ENCODE measurements at regions not wholly inside any gene's neighbourhood (a gene's known extent, or its start where the extent isn't known, plus 50 kb on each side); places are given as distances from the start of the nearest gene placed in this dataset.

DNA sequence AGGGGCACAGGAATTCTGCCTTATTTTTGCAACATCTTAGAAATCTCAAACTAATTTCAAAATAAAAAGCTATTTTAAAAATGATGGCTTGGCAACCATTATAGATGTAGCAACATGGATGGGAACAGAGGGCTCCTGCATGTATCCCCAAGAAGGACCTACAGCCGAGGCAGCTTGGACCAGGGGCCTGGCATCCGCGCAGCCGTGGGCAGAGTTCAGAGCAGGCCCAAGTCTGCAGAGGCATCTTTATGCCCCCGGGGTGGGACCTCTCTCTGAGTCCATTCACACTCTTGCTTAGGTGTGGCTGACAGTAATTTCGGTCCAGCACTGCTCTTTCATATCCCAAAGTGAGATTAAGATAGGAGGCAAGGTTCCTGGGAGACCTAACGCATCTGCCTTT is 425.8 kb upstream of the MYT1L start:
- no peaks in the 10 kb centered on the region for H3K27me3 ChIP-seq (replicated peaks; ENCODE audit: insufficient read depth, low read length)
- H4K20me1 ChIP-seq (ENCODE audit: insufficient read depth, low read length): no peaks in the 10 kb centered on the region
- H3K9me3 ChIP-seq (replicated peaks; ENCODE audit: insufficient read depth, low read length): no peaks in the 10 kb centered on the region
- no peaks in the 10 kb centered on the region for H3K9me2 ChIP-seq (replicated peaks; ENCODE audit: insufficient read depth, low read length)
- no peak overlapping the region for H3K27ac ChIP-seq (ENCODE audit: low read length)
- DNase-seq: no peak
- H3K4me1 ChIP-seq (ENCODE audit: low read length): no peaks in the 10 kb centered on the region
- H3K36me3 ChIP-seq (replicated peaks; ENCODE audit: insufficient read depth, low read length): no peaks in the 10 kb centered on the region
- H3K4me2 ChIP-seq (ENCODE audit: low read depth, low read length): no peak overlapping the region
- no peaks in the 10 kb centered on the region for H3F3A ChIP-seq (ENCODE audit: insufficient read depth, low read length)
- no peak overlapping the region for H3K9ac ChIP-seq (ENCODE audit: low read length)
- H3K79me2 ChIP-seq (ENCODE audit: low read length): no peaks in the 10 kb centered on the region
- no peak for TF ChIP-seq EZH2 (optimal IDR thresholded peaks at IDR 0.05; ENCODE audit: low read depth, low read length)
- TF ChIP-seq EZH2phosphoT487 (IDR thresholded peaks at IDR 0.05; ENCODE audit: low read length): no peak
- TF ChIP-seq, protein P1, sequence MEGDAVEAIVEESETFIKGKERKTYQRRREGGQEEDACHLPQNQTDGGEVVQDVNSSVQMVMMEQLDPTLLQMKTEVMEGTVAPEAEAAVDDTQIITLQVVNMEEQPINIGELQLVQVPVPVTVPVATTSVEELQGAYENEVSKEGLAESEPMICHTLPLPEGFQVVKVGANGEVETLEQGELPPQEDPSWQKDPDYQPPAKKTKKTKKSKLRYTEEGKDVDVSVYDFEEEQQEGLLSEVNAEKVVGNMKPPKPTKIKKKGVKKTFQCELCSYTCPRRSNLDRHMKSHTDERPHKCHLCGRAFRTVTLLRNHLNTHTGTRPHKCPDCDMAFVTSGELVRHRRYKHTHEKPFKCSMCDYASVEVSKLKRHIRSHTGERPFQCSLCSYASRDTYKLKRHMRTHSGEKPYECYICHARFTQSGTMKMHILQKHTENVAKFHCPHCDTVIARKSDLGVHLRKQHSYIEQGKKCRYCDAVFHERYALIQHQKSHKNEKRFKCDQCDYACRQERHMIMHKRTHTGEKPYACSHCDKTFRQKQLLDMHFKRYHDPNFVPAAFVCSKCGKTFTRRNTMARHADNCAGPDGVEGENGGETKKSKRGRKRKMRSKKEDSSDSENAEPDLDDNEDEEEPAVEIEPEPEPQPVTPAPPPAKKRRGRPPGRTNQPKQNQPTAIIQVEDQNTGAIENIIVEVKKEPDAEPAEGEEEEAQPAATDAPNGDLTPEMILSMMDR (IDR thresholded peaks at IDR 0.05; ENCODE audit: low read length): no peak
- H3K4me3 ChIP-seq (ENCODE audit: low read length): no peak overlapping the region
- H2AFZ ChIP-seq (ENCODE audit: low read length): no peak overlapping the region

DNA sequence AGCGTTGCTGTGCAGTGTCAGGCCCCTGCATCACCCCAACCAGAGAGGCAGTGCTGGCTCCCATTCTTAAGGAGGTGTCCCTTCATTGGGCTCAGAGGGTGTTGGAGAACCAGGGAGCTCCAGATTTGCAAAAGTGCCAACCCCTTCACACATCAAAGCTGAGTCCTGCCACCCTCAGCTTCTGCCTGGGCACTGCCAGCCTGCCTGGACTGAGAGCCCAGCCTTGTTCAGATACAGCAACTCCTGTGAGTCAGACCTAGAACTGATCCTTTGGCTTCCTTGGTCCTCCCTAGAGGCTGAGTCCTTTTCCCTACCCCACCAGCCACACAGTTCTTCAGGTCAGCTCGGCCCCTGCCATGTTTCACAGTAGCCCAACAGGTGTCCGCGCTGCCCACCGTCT is 424.9 kb upstream of the MYT1L start:
- TF ChIP-seq, protein P1 (IDR thresholded peaks at IDR 0.05; ENCODE audit: low read length): no peak
- no peak for TF ChIP-seq EZH2 (optimal IDR thresholded peaks at IDR 0.05; ENCODE audit: low read depth, low read length)
- TF ChIP-seq EZH2phosphoT487 (IDR thresholded peaks at IDR 0.05; ENCODE audit: low read length): no peak
- no peak overlapping the region for H3K27ac ChIP-seq (ENCODE audit: low read length)
- no peak overlapping the region for H3K4me2 ChIP-seq (ENCODE audit: low read depth, low read length)
- H3K9me2 ChIP-seq (replicated peaks; ENCODE audit: insufficient read depth, low read length): no peaks in the 10 kb centered on the region
- no peaks in the 10 kb centered on the region for H3K9me3 ChIP-seq (replicated peaks; ENCODE audit: insufficient read depth, low read length)
- no peaks in the 10 kb centered on the region for H3K79me2 ChIP-seq (ENCODE audit: low read length)
- no peaks in the 10 kb centered on the region for H3K27me3 ChIP-seq (replicated peaks; ENCODE audit: insufficient read depth, low read length)
- H2AFZ ChIP-seq (ENCODE audit: low read length): no peak overlapping the region
- no peak overlapping the region for H3K4me3 ChIP-seq (ENCODE audit: low read length)
- H3K4me1 ChIP-seq (ENCODE audit: low read length): no peaks in the 10 kb centered on the region
- no peak overlapping the region for H3K9ac ChIP-seq (ENCODE audit: low read length)
- H4K20me1 ChIP-seq (ENCODE audit: insufficient read depth, low read length): no peaks in the 10 kb centered on the region
- no peak for DNase-seq
- no peaks in the 10 kb centered on the region for H3F3A ChIP-seq (ENCODE audit: insufficient read depth, low read length)
- H3K36me3 ChIP-seq (replicated peaks; ENCODE audit: insufficient read depth, low read length): no peaks in the 10 kb centered on the region

DNA sequence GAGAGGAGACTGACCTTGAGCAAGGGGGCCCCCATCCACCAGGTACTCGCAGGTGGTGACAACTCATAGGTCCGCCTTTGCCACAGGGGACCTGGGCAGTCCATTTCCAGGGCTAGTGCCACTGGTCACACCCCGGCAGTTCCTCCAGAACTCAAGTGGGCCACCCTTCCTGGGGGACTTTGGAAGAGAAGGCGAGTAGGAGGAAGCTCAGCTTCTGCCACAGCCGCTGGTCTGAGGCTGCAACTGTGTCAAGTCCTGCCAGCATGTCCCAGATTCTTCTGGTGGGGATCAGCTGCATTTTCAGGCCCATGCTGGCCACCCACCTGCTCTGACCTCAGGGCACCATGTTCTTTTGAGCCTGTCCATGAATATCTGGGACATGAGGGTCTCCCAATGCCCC is 423.9 kb upstream of the MYT1L start:
- no peaks in the 10 kb centered on the region for H3K4me1 ChIP-seq (ENCODE audit: low read length)
- no peak overlapping the region for H3K27ac ChIP-seq (ENCODE audit: low read length)
- H3K9me3 ChIP-seq (replicated peaks; ENCODE audit: insufficient read depth, low read length): no peaks in the 10 kb centered on the region
- H3K79me2 ChIP-seq (ENCODE audit: low read length): no peaks in the 10 kb centered on the region
- H4K20me1 ChIP-seq (ENCODE audit: insufficient read depth, low read length): no peaks in the 10 kb centered on the region
- DNase-seq: no peak
- no peaks in the 10 kb centered on the region for H3K36me3 ChIP-seq (replicated peaks; ENCODE audit: insufficient read depth, low read length)
- no peak overlapping the region for H3K4me3 ChIP-seq (ENCODE audit: low read length)
- TF ChIP-seq EZH2phosphoT487 (IDR thresholded peaks at IDR 0.05; ENCODE audit: low read length) (no peak), EZH2 (optimal IDR thresholded peaks at IDR 0.05; ENCODE audit: low read depth, low read length) (no peak)
- TF ChIP-seq, protein P1 (IDR thresholded peaks at IDR 0.05; ENCODE audit: low read length): no peak
- H3F3A ChIP-seq (ENCODE audit: insufficient read depth, low read length): no peaks in the 10 kb centered on the region
- no peak overlapping the region for H3K9ac ChIP-seq (ENCODE audit: low read length)
- no peaks in the 10 kb centered on the region for H3K9me2 ChIP-seq (replicated peaks; ENCODE audit: insufficient read depth, low read length)
- H3K27me3 ChIP-seq (replicated peaks; ENCODE audit: insufficient read depth, low read length): no peaks in the 10 kb centered on the region
- no peak overlapping the region for H2AFZ ChIP-seq (ENCODE audit: low read length)
- no peak overlapping the region for H3K4me2 ChIP-seq (ENCODE audit: low read depth, low read length)

All from MM.1S (cell line).